ENCODE measurements at regions not wholly inside any gene's neighbourhood (a gene's known extent, or its start where the extent isn't known, plus 50 kb on each side); places are given as distances from the start of the nearest gene placed in this dataset.
A peak's percentile ranks its signal among the peaks of the same experiment; 100 is the strongest.

GRCh38 chr17:36661047-36661666 is 59.8 kb downstream of the MRM1 start:
- in situ Hi-C loops (cut with HindIII; ENCODE audit: low pct_unique_long_range_greater_than_20kb, low sequenced_read_pairs): no loop called here
- DNase-seq (ENCODE audit: low read depth, low spot score): no peak

- in situ Hi-C loops (cut with HindIII; ENCODE audit: low pct_unique_long_range_greater_than_20kb, low sequenced_read_pairs): no loop called here
Measured at GRCh38 chr17:36661688-36662087, 60.3 kb downstream of the MRM1 start.

GRCh38 chr17:36665417-36665816 is 64.0 kb downstream of the MRM1 start:
- no peak for DNase-seq (ENCODE audit: low read depth, low spot score)
- in situ Hi-C loops (cut with HindIII; ENCODE audit: low pct_unique_long_range_greater_than_20kb, low sequenced_read_pairs): no loop called here

More at GRCh38 chr17:36661688-36662087, 60.3 kb downstream of the MRM1 start:
- DNase-seq (ENCODE audit: low read depth, low spot score): no peak

- in situ Hi-C loops (cut with HindIII; ENCODE audit: low pct_unique_long_range_greater_than_20kb, low sequenced_read_pairs): no loop called here
- no peak for DNase-seq (ENCODE audit: low read depth, low spot score)
Measured at GRCh38 chr17:36667922-36668321, 66.5 kb downstream of the MRM1 start.

GRCh38 chr17:36668824-36669223 is 67.4 kb downstream of the MRM1 start:
- in situ Hi-C loops (cut with HindIII; ENCODE audit: low pct_unique_long_range_greater_than_20kb, low sequenced_read_pairs): no loop called here
- DNase-seq (ENCODE audit: low read depth, low spot score): no peak

GRCh38 chr17:36671144-36671543 is 69.8 kb downstream of the MRM1 start:
- in situ Hi-C loops (cut with HindIII; ENCODE audit: low pct_unique_long_range_greater_than_20kb, low sequenced_read_pairs): no loop called here
- DNase-seq (ENCODE audit: low read depth, low spot score): no peak

- in situ Hi-C loops (cut with HindIII; ENCODE audit: low pct_unique_long_range_greater_than_20kb, low sequenced_read_pairs): no loop called here
- no peak for DNase-seq (ENCODE audit: low read depth, low spot score)
Measured at GRCh38 chr17:36672403-36672918, 71.1 kb downstream of the MRM1 start.

- in situ Hi-C loops (cut with HindIII; ENCODE audit: low pct_unique_long_range_greater_than_20kb, low sequenced_read_pairs): no loop called here
- DNase-seq (ENCODE audit: low read depth, low spot score): peak; percentile 11
Measured at GRCh38 chr17:36673068-36673467, 71.7 kb downstream of the MRM1 start.

GRCh38 chr17:36673637-36674277 is 72.4 kb downstream of the MRM1 start:
- no peak for DNase-seq (ENCODE audit: low read depth, low spot score)
- in situ Hi-C loops (cut with HindIII; ENCODE audit: low pct_unique_long_range_greater_than_20kb, low sequenced_read_pairs): no loop called here

GRCh38 chr17:36674278-36674650 is 72.9 kb downstream of the MRM1 start:
- DNase-seq (ENCODE audit: low read depth, low spot score): no peak
- in situ Hi-C loops (cut with HindIII; ENCODE audit: low pct_unique_long_range_greater_than_20kb, low sequenced_read_pairs): no loop called here

- in situ Hi-C loops (cut with HindIII; ENCODE audit: low pct_unique_long_range_greater_than_20kb, low sequenced_read_pairs): no loop called here
- DNase-seq (ENCODE audit: low read depth, low spot score): no peak
Measured at GRCh38 chr17:36675250-36675649, 73.9 kb downstream of the MRM1 start.

GRCh38 chr17:36675786-36676185 is 74.4 kb downstream of the MRM1 start:
- DNase-seq (ENCODE audit: low read depth, low spot score): no peak
- in situ Hi-C loops (cut with HindIII; ENCODE audit: low pct_unique_long_range_greater_than_20kb, low sequenced_read_pairs): no loop called here

- in situ Hi-C loops (cut with HindIII; ENCODE audit: low pct_unique_long_range_greater_than_20kb, low sequenced_read_pairs): no loop called here
- DNase-seq (ENCODE audit: low read depth, low spot score): no peak
Measured at GRCh38 chr17:36679815-36680467, 78.6 kb downstream of the MRM1 start.

GRCh38 chr17:36680701-36681202 is 79.4 kb downstream of the MRM1 start:
- in situ Hi-C loops (cut with HindIII; ENCODE audit: low pct_unique_long_range_greater_than_20kb, low sequenced_read_pairs): no loop called here

GRCh38 chr17:36682773-36683172 is 81.4 kb downstream of the MRM1 start:
- in situ Hi-C loops (cut with HindIII; ENCODE audit: low pct_unique_long_range_greater_than_20kb, low sequenced_read_pairs): no loop called here
- DNase-seq (ENCODE audit: low read depth, low spot score): no peak

More at GRCh38 chr17:36680701-36681202, 79.4 kb downstream of the MRM1 start:
- no peak for DNase-seq (ENCODE audit: low read depth, low spot score)

- in situ Hi-C loops (cut with HindIII; ENCODE audit: low pct_unique_long_range_greater_than_20kb, low sequenced_read_pairs): no loop called here
Measured at GRCh38 chr17:36683387-36683786, 82.0 kb downstream of the MRM1 start.

GRCh38 chr17:36684134-36684533 is 82.8 kb downstream of the MRM1 start:
- no peak for DNase-seq (ENCODE audit: low read depth, low spot score)
- in situ Hi-C loops (cut with HindIII; ENCODE audit: low pct_unique_long_range_greater_than_20kb, low sequenced_read_pairs): no loop called here

More at GRCh38 chr17:36683387-36683786, 82.0 kb downstream of the MRM1 start:
- no peak for DNase-seq (ENCODE audit: low read depth, low spot score)

- in situ Hi-C loops (cut with HindIII; ENCODE audit: low pct_unique_long_range_greater_than_20kb, low sequenced_read_pairs): no loop called here
- DNase-seq (ENCODE audit: low read depth, low spot score): no peak
Measured at GRCh38 chr17:36686123-36686669, 84.8 kb downstream of the MRM1 start.

Data from SK-MEL-5 (cell line).